ENCODE measurements at regions not wholly inside any gene's neighbourhood (a gene's known extent, or its start where the extent isn't known, plus 50 kb on each side); places are given as distances from the start of the nearest gene placed in this dataset.

GRCh38 chr2:175832866-175833265 lies 169.2 kb downstream of the LNPK start:
- Mint-ChIP-seq H3K9me3 (no peaks in the 10 kb centered on the region), H3K36me3 (ENCODE audit: low read depth) (no peaks in the 10 kb centered on the region), H3K27me3 (ENCODE audit: insufficient read depth) (no peaks in the 10 kb centered on the region), H3K4me3 (no peak overlapping the region), H3K27ac (no peak overlapping the region), H3K4me1 (no peaks in the 10 kb centered on the region)
- H3K9ac ChIP-seq (ENCODE audit: extremely low read depth, low read length, poor library complexity, severe bottlenecking), result no peak overlapping the region
- no peak overlapping the region for H3K27ac ChIP-seq (ENCODE audit: low read depth, low read length)
- H3K4me3 ChIP-seq (ENCODE audit: low read length), result no peak overlapping the region
- no peak for DNase-seq
- no peaks in the 10 kb centered on the region for H3K36me3 ChIP-seq (ENCODE audit: control insufficient read depth, insufficient read depth, low read length)
- no peaks in the 10 kb centered on the region for H3K27me3 ChIP-seq (ENCODE audit: control insufficient read depth, insufficient read depth, low read length, poor library complexity, severe bottlenecking)
- TF ChIP-seq CTCF (conservative IDR thresholded peaks at IDR 0.05), result no peak
- no peaks in the 10 kb centered on the region for H3K4me1 ChIP-seq (ENCODE audit: control insufficient read depth, insufficient read depth, low read length)
- H3K9me3 ChIP-seq (ENCODE audit: control insufficient read depth, low read length), result no peaks in the 10 kb centered on the region

GRCh38 chr2:175829741-175830140 lies 172.3 kb downstream of the LNPK start:
- no peaks in the 10 kb centered on the region for H3K36me3 ChIP-seq (ENCODE audit: control insufficient read depth, insufficient read depth, low read length)
- no peak overlapping the region for H3K27ac ChIP-seq (ENCODE audit: low read depth, low read length)
- no peaks in the 10 kb centered on the region for H3K27me3 Mint-ChIP-seq (ENCODE audit: insufficient read depth)
- 94% methylated on average over 4 of the region's 4 CpGs for WGBS, 2 experiments (ENCODE audit: insufficient coverage in 1 of 2, insufficient read length in 1 of 2)
- no peak overlapping the region for H3K27ac Mint-ChIP-seq
- H3K9me3 Mint-ChIP-seq, result no peaks in the 10 kb centered on the region
- no peaks in the 10 kb centered on the region for H3K36me3 Mint-ChIP-seq (ENCODE audit: low read depth)
- H3K4me1 Mint-ChIP-seq, result no peaks in the 10 kb centered on the region
- TF ChIP-seq CTCF (conservative IDR thresholded peaks at IDR 0.05), result no peak
- H3K9me3 ChIP-seq (ENCODE audit: control insufficient read depth, low read length), result peaks cover 5% of the 10 kb centered on the region
- no peaks in the 10 kb centered on the region for H3K4me1 ChIP-seq (ENCODE audit: control insufficient read depth, insufficient read depth, low read length)
- H3K27me3 ChIP-seq (ENCODE audit: control insufficient read depth, insufficient read depth, low read length, poor library complexity, severe bottlenecking), result no peaks in the 10 kb centered on the region
- no peak overlapping the region for H3K4me3 Mint-ChIP-seq
- H3K9ac ChIP-seq (ENCODE audit: extremely low read depth, low read length, poor library complexity, severe bottlenecking), result no peak overlapping the region
- no peak for DNase-seq
- H3K4me3 ChIP-seq (ENCODE audit: low read length), result no peak overlapping the region

- no peaks in the 10 kb centered on the region for H3K4me1 ChIP-seq (ENCODE audit: control insufficient read depth, insufficient read depth, low read length)
- H3K9ac ChIP-seq (ENCODE audit: extremely low read depth, low read length, poor library complexity, severe bottlenecking), result no peak overlapping the region
- H3K9me3 Mint-ChIP-seq, result no peaks in the 10 kb centered on the region
- no peaks in the 10 kb centered on the region for H3K4me1 Mint-ChIP-seq
- H3K36me3 ChIP-seq (ENCODE audit: control insufficient read depth, insufficient read depth, low read length), result no peaks in the 10 kb centered on the region
- no peak for DNase-seq
- H3K9me3 ChIP-seq (ENCODE audit: control insufficient read depth, low read length), result peaks cover 5% of the 10 kb centered on the region
- H3K36me3 Mint-ChIP-seq (ENCODE audit: low read depth), result no peaks in the 10 kb centered on the region
- H3K27ac Mint-ChIP-seq, result no peak overlapping the region
- no peaks in the 10 kb centered on the region for H3K27me3 Mint-ChIP-seq (ENCODE audit: insufficient read depth)
- H3K27me3 ChIP-seq (ENCODE audit: control insufficient read depth, insufficient read depth, low read length, poor library complexity, severe bottlenecking), result no peaks in the 10 kb centered on the region
- TF ChIP-seq CTCF (conservative IDR thresholded peaks at IDR 0.05), result no peak
- WGBS, 2 experiments (ENCODE audit: insufficient coverage in 1 of 2, insufficient read length in 1 of 2), result 91 to 100% methylated on average over 1 to 2 of the region's 2 CpGs
- H3K4me3 ChIP-seq (ENCODE audit: low read length), result no peak overlapping the region
- no peak overlapping the region for H3K27ac ChIP-seq (ENCODE audit: low read depth, low read length)
- no peak overlapping the region for H3K4me3 Mint-ChIP-seq
Observed at GRCh38 chr2:175827856-175828255, 174.2 kb downstream of the LNPK start.

All from endodermal cell (in vitro differentiated cells).